ENCODE measurements at regions not wholly inside any gene's neighbourhood (a gene's known extent, or its start where the extent isn't known, plus 50 kb on each side); places are given as distances from the start of the nearest gene placed in this dataset.

DNA sequence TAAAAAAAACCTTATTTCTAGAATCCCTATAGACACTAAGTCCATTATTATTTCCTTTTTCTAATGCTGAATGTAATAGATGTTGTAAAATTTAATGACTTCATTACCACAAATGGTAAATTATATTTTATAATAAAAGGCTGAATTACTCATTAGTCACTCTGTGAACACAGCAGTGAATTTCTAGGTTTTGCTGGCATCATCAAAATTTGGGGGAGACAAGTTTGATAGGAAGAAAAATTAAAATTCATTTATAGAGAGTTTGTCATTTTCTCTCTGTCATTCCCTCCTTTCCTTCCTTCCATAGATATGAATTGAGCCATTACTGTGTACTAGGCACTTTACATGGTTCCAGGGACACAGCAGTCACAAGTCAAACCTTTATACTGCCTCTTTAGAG is 340.9 kb downstream of the TRIB2 start:
- TF ChIP-seq, protein P1, sequence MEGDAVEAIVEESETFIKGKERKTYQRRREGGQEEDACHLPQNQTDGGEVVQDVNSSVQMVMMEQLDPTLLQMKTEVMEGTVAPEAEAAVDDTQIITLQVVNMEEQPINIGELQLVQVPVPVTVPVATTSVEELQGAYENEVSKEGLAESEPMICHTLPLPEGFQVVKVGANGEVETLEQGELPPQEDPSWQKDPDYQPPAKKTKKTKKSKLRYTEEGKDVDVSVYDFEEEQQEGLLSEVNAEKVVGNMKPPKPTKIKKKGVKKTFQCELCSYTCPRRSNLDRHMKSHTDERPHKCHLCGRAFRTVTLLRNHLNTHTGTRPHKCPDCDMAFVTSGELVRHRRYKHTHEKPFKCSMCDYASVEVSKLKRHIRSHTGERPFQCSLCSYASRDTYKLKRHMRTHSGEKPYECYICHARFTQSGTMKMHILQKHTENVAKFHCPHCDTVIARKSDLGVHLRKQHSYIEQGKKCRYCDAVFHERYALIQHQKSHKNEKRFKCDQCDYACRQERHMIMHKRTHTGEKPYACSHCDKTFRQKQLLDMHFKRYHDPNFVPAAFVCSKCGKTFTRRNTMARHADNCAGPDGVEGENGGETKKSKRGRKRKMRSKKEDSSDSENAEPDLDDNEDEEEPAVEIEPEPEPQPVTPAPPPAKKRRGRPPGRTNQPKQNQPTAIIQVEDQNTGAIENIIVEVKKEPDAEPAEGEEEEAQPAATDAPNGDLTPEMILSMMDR (IDR thresholded peaks at IDR 0.05; ENCODE audit: borderline replicate concordance, extremely low read depth, low read length, poor library complexity, severe bottlenecking) = no peak
- no peak for TF ChIP-seq EZH2 (IDR thresholded peaks at IDR 0.05; ENCODE audit: borderline replicate concordance, low read depth, low read length, severe bottlenecking)
